Endothelial cell of umbilical vein (primary cell): ENCODE measurements at regions not wholly inside any gene's neighbourhood (a gene's known extent, or its start where the extent isn't known, plus 50 kb on each side); places are given as distances from the start of the nearest gene placed in this dataset.
"Not testable (repeated sequence)": the region's sequence is repeated elsewhere in the genome, so short reads cannot be mapped to it uniquely, and the experiment has no call there.

Source experiments
- BruUV-seq: library from RNA; stranded (reverse); fragments of 400-500 nt; replicated peaks from 2 replicates; lab custom pipeline; 2021; lab: Mats Ljungman, UMichigan
- CTCF ChIA-PET: fragments of 300-600, 350-600 bp; sonication (Branson Sonifier 250); formaldehyde crosslinking; loops from one replicate; lab custom pipeline; 2021; ENCODE audit warnings: antibody characterized with exemption, inconsistent platforms; lab: Charles Lee
- POLR2A ChIA-PET: fragments of 300-600, 350-600 bp; sonication (Branson Sonifier 250); formaldehyde crosslinking; loops from one replicate; lab custom pipeline; 2021; ENCODE audit warnings: antibody characterized with exemption, inconsistent platforms; lab: Charles Lee
- DNase-seq: peaks from one replicate; pipeline ENCODE4 v3.0.0-alpha.2; 2011; ENCODE audit warnings: low read depth, low spot score
- FAIRE-seq: peaks from 2 replicates; lab custom pipeline; 2011; peaks lifted over from hg19 to GRCh38; lab: Jason Lieb, UNC
- H2AFZ ChIP-seq: 2 replicates; pipeline ENCODE4 v1.6.0; 2012; ENCODE audit warnings: low read depth, low read length, control low read depth, inconsistent platforms
- H3K27ac ChIP-seq: 2 replicates; pipeline ENCODE4 v1.5.1; 2011; ENCODE audit warnings: low read depth, mild to moderate bottlenecking, control low read depth, low read length, moderate library complexity; ENCODE audit not compliant: insufficient read depth
- H3K27me3 ChIP-seq, 2 experiments: 2 replicates each; pipeline versions ENCODE4 v1.6.0 to v1.6.1; 2011; ENCODE audit warnings: low read length in 2 of 2, mixed read lengths in 1 of 2; ENCODE audit not compliant: control insufficient read depth in 2 of 2, insufficient read depth in 2 of 2
- H3K36me3 ChIP-seq, 2 experiments: 2 replicates in 1 of 2; 3 replicates in 1 of 2; pipeline ENCODE4 v1.5.1; 2011; ENCODE audit warnings: low read length in 2 of 2, mild to moderate bottlenecking in 1 of 2, moderate library complexity in 1 of 2; ENCODE audit not compliant: control insufficient read depth in 2 of 2, insufficient read depth in 2 of 2; ENCODE audit errors: extremely low read depth in 1 of 2
- H3K4me1 ChIP-seq: 3 replicates; pipeline ENCODE4 v1.5.1; 2011; ENCODE audit warnings: mild to moderate bottlenecking, low read length; ENCODE audit not compliant: control insufficient read depth, insufficient read depth; ENCODE audit errors: extremely low read depth
- H3K4me2 ChIP-seq: 2 replicates; pipeline ENCODE4 v1.6.1; 2011; ENCODE audit warnings: low read length, control low read depth, mixed read lengths; ENCODE audit not compliant: insufficient read depth
- H3K4me3 ChIP-seq, 3 experiments: fragments of 200-600 bp in 1 of 3; sonication (generic), shearing (Covaris generic) in 1 of 3; replicated peaks in 1 of 3; 2 replicates each; pipeline ENCODE4 v1.5.1; 2011 to 2016; ENCODE audit warnings: control low read depth in 3 of 3, low read length in 3 of 3, mild to moderate bottlenecking in 2 of 3, inconsistent platforms in 1 of 3, low read depth in 1 of 3, moderate library complexity in 1 of 3; ENCODE audit not compliant: insufficient read depth in 1 of 3
- H3K79me2 ChIP-seq: 2 replicates; pipeline ENCODE4 v1.6.0; 2012; ENCODE audit warnings: low read length, inconsistent platforms; ENCODE audit not compliant: control insufficient read depth, insufficient read depth
- H3K9ac ChIP-seq: replicated peaks from 2 replicates; pipeline ENCODE3; 2011; ENCODE audit warnings: low read length, control low read depth; ENCODE audit not compliant: insufficient read depth; ENCODE audit errors: extremely low read depth
- H3K9me1 ChIP-seq: replicated peaks from 3 replicates; pipeline ENCODE4 v1.6.0; 2011; ENCODE audit warnings: mild to moderate bottlenecking, low read length; ENCODE audit not compliant: control insufficient read depth, insufficient read depth; ENCODE audit errors: extremely low read depth
- H3K9me3 ChIP-seq: replicated peaks from 2 replicates; pipeline ENCODE4 v1.5.1; 2012; ENCODE audit warnings: low read length, inconsistent platforms; ENCODE audit not compliant: control insufficient read depth, insufficient read depth
- H4K20me1 ChIP-seq: replicated peaks from 2 replicates; pipeline ENCODE3; 2011; ENCODE audit warnings: mild to moderate bottlenecking, low read length; ENCODE audit not compliant: control insufficient read depth, insufficient read depth; ENCODE audit errors: extremely low read depth
- dilution Hi-C: fragments of 300-500 bp; cut with MboI; formaldehyde crosslinking; loops from one replicate; pipeline ENCODE4 v1.15.0; 2019; ENCODE audit warnings: low sequenced_read_pairs; ENCODE audit not compliant: extremely low pct_ligation_motif_present
- intact Hi-C: fragments of 100-400 bp; cut with micrococcal nuclease; formaldehyde crosslinking; loops from one replicate; pipeline ENCODE4 v1.10.0; 2022

GRCh38 chr15:84164423-84165292 is 70.9 kb upstream of the GOLGA6L4 start:
- H2AFZ ChIP-seq, intact Hi-C loops, H3K4me3 ChIP-seq, dilution Hi-C loops, H3K4me2 ChIP-seq, POLR2A ChIA-PET, H4K20me1 ChIP-seq, H3K9me3 ChIP-seq, FAIRE-seq, BruUV-seq, DNase-seq, CTCF ChIA-PET, H3K4me1 ChIP-seq, H3K27me3 ChIP-seq, H3K27ac ChIP-seq, H3K9me1 ChIP-seq, H3K9ac ChIP-seq, H3K36me3 ChIP-seq, H3K79me2 ChIP-seq: not testable (repeated sequence)

- H4K20me1 ChIP-seq, POLR2A ChIA-PET, H3K36me3 ChIP-seq, H3K4me3 ChIP-seq, H2AFZ ChIP-seq, DNase-seq, H3K4me2 ChIP-seq, H3K9me1 ChIP-seq, H3K9ac ChIP-seq, H3K27ac ChIP-seq, intact Hi-C loops, H3K27me3 ChIP-seq, CTCF ChIA-PET, H3K9me3 ChIP-seq, dilution Hi-C loops, H3K79me2 ChIP-seq, FAIRE-seq, BruUV-seq, H3K4me1 ChIP-seq: not testable (repeated sequence)
These were observed 65.5 kb upstream of the GOLGA6L4 start for GRCh38 chr15:84170029-84170428.

GRCh38 chr15:84173231-84173610 is 62.4 kb upstream of the GOLGA6L4 start:
- H3K4me1 ChIP-seq, H4K20me1 ChIP-seq, intact Hi-C loops, H3K4me2 ChIP-seq, H3K9me3 ChIP-seq, H3K9me1 ChIP-seq, H3K79me2 ChIP-seq, H3K36me3 ChIP-seq, H3K27ac ChIP-seq, BruUV-seq, POLR2A ChIA-PET, H3K27me3 ChIP-seq, dilution Hi-C loops, DNase-seq, H2AFZ ChIP-seq, FAIRE-seq, H3K9ac ChIP-seq, CTCF ChIA-PET: not testable (repeated sequence)
- peak overlapping the region in 1 of 3 experiments; percentile 31 for H3K4me3 ChIP-seq
